GM21367 (cell line): ENCODE measurements at regions not wholly inside any gene's neighbourhood (a gene's known extent, or its start where the extent isn't known, plus 50 kb on each side); places are given as distances from the start of the nearest gene placed in this dataset.

Experiments used
- ATAC-seq: cut with Tn5 transposase; IDR thresholded peaks from one replicate; pipeline ENCODE4 v1.9.1; 2021; ENCODE audit not compliant: unreplicated experiment

DNA sequence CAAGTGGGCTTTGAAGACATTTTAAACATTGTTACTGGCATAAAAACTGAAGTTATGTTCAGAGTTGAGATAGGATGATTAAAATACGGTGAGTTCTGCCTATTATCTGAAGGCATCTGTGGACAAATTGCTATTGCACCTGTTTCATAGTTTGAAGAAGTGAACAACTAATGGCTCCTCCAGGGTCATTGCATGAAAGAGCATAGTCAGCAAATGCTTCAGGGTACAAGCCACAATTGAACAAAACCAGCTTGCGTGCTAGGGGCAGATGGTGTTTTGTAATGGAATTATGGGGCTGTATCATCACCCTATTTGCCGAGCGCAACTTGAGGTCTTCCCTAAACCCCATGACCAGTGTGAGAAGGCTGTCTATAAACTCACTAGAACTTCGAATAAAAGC lies 369.1 kb downstream of the MTRR start:
- no peak for ATAC-seq

DNA sequence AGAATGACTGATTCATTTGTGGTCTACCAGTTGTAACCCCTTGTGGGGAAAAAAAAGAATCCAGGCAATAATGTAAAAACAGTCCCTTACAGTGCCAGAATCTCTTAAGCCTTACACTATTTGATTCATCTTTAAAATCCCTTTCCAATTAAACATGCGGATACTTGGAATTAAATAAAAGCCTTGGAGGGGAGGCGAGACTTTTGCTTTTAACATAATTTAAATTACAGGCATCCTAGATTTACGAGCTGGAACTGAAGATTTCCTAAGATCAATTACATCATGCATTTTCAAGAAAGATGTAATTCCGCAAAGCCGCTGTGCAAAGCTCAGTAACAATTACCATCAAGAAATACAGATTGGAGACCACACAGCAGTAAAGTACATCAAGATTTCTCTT lies 370.2 kb downstream of the MTRR start:
- no peak for ATAC-seq

DNA sequence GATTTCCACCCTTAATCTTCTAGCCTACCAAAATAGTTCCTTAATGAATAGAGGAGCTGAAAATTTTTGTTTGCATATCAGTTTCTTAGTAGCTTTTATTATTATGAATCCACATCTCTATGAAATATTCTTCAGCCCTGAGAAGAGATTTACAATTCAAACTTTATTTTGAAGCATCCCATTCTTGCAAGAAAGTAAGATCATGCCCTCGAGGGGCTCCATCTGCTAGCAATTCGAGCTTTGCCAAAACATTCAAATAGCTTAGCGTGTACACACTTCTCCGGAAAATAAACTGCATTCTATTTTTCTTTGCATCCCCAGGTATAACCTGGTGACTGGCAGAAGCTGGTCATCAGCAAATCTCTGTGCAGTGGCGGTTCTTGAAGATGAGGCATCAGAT lies 370.7 kb downstream of the MTRR start:
- no peak for ATAC-seq

DNA sequence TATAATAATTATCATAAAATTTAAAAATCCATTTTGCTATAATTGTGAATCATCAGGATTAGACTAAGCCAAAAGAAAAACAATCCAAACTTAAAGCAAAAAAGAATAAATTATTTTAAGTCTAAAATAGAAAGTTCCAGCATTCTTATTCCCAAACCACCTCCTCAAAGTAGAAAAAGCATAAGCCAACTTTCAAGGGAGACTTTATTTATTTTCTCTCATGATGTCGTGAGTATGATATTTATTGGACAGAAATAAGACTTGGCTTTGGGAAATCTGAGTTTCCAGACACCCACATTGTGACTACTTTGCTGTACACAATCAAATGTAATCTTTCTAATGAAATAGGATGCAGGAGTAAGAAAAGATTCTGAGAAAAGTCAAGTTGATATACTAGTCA lies 372.1 kb downstream of the MTRR start:
- no peak for ATAC-seq

DNA sequence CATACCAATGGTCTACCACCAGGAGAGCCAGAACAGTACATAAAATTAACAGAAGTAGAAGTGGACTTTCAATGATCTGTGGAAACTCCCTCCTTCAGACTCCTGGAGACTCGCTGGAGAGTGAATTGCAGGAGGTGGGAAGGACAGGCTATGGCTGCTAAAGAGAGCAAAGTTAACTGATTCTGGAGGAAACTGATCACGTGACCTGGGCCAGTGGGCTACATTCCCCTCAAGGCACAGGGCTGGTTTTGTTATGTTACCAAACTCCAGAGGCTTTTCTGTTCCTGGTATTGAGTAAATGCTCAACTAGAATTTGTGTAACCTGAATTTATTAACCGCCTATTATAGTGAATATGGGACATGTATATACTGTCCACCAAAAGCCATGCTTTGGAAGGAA lies 372.6 kb downstream of the MTRR start:
- ATAC-seq: no peak

DNA sequence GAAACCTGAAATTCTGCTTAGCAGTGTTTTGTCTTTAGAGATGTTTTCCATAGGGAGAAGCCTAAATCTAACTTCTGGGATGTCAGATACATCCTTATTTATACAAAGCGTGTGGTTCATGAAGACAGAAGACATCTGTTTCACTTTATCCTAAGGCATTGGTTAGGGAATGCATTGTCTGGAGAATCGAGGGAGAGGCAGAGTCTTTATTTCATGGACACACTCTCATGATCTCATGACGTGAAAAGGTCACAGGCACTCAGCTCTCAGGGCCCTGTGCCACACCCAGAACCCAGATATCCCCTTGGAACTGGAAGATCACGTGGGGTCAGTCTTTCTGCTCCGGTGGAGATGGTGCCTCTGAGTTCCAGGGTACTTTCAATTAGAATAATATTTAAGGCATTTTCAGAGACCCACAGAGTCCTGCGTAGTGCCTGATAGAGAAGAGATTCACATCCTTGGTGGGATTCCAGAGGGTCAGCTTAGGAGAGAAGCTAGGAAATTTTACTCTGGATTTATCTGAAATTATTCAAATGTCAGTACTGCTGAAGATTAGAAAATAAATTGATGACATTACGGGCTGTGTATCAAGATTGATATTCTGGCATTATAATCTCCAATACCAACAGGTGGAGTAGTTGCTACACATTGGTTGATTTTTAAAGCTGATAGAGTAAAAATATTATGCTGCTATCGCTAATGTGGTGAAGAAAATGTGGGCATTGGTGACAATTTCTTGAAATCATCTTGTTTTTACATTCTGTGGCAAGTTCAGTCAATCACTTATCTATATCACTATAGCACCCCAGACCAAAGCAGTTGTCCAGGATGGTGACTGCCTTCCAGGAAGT lies 378.3 kb downstream of the MTRR start:
- no peak for ATAC-seq

DNA sequence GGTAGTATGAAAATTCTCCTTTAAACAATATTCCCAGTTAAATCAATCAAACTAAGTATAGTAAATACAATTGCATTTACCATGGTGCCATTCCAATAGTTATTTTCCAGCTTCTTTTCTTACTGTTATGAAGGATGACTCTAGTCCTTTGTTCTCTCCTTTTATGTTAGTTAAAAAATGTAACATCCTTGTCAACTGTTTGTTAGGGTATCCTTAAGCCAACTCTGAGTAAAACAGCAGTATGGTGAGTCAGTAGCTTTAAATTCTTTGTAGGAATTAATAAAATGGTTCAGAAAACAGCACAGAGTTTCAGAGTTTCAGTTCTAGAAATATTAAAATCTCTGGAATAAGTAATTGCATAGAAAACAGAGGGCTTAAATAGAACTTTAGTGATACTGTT lies 384.4 kb downstream of the MTRR start:
- no peak for ATAC-seq

DNA sequence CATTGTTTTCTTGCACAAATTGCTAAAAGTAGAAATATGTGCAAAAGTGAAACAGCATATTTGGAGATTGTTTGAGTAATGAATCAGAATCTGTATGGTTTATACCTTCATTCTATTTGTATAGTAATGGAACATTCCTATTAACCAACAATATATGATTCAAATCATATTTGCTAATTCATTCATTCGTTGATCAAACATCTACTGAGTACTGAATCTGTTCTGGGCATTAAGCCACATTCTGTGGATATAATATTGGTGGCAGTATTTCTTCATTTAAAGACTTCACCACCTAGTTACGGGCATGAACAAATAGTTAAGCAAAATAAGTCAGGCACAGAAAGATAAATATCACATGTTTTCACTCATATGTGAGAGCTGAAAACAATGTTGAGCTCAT lies 385.7 kb downstream of the MTRR start:
- no peak for ATAC-seq

DNA sequence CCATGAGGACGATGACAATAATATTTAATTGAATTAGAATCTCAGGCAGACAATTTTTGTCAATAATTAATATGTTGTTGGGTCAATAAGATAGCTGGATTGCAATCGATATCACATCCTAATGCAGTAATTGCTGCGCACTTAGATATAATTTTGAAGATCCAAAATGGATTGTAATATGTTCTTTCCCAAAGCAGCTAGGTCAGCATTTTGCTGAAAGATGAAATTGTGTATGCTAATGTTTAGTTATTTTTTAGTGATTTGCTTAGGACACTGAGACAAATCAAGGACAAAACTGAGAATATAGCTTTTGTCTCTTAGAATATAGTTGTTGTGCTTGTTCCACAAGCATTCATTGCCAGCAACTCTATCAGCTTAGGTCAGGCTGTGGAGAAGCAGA lies 389.9 kb downstream of the MTRR start:
- no peak for ATAC-seq

DNA sequence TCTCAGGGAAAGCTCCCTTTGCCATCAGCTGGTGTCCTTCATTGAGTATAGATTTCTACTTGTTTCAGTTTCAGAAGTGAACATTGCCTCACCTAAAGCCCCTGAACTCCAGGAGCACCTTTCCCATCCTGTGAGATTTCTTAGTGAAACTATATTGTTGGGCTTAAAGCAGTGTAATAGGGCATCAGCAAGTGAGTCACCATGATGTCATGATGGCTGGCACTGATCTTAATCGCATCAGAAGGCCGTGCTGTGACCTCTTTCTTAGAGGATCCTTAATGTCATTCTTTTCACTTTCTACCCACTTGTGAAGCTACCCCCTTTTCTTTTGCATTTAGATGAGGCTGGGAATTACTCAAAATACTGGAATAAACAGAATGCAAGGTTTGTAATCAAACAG lies 401.3 kb downstream of the MTRR start:
- no peak for ATAC-seq

DNA sequence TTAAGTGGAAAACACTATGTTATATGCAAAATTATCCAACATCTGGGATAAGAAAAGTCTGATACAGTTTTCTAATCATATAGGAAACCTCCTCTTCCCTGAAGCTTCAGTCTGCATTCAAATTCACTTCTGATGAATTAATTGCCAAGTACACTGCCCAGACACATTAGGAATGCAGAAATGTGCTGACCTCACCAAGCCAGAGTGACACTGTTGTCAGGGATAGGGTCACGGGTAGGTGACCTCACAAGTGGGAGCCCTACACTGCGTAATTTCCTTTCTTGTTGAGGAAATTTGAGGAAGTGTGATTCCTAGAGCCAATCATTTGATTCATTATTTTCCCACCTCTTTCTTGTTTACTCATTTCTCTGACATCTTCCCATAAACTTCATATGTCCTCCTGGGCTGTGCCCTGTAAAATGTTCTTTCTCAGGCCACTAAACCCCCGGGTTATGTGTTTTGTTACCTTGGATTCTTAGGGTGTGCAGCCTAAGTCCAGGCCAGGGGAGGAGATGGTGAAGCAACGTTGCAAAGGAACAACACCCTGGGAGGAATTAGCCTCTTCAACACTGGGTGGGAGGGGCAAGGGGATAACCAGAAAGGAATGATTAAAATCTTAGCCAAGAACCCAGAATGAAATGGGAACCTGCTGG lies 411.9 kb downstream of the MTRR start:
- ATAC-seq: no peak

DNA sequence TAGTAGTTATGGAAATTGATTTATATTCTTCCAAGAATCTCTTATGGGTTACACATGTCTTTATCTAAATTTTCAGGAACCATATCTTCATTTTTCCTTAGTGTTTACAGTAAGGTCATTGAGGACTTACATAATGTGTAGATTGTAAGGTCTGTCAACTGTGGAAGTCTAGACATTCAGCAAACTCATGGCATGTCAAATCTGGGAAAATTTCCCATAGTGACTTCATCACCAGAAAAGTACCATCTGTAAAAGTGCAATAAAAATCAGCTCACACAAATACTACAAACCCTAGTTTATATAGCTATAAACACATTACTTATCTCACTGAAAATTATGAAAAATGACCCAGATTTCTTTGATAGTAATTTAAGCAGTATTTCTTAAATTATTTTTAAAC lies 419.4 kb downstream of the MTRR start:
- no peak for ATAC-seq

DNA sequence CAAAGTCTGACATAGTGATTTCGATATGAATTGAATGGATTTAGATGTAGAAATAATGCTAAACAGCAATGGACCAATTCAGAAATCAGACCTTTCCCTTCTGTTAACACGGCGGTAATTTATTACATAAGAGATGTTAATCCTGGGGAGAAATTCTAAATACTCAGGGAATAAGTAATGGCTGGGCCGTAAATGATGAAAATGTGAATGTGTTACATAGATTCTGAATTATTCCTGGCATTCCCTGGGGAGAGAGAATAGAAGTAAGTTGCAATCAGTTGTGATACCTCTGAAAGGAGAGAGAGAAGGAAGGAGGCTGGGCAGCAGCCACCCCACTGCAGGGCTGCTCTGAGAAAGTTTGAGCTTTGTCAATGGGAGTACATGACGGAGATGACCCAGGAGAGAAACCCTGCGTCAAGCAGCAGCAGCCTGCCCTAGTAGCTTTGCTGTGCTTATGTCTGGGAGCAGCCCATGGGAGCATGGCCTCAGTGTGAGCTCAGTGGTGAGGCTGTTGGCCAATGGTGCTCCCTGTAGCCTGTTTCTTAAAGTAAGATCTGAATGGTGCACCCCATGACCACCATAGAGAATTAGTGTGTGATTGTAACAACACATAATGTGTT lies 420.1 kb downstream of the MTRR start:
- ATAC-seq: no peak

DNA sequence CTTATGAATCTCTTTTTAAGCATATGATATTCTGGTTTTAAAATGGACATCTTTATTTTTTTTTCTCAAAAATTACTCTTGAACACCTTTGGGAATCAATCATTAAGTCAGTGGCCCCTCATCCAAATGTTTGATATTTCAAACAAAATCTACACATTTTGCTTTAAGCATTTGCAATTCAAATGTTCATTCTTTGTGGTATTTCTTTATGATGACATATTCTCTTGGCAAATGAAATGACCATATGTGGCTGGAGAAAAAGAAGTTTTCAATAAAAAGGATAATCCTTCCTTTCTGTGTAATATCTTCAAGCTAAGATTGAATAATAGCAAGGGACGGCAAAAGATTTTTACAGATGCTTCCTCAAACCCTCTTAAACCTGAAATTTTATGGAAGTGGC lies 420.8 kb downstream of the MTRR start:
- ATAC-seq: no peak

DNA sequence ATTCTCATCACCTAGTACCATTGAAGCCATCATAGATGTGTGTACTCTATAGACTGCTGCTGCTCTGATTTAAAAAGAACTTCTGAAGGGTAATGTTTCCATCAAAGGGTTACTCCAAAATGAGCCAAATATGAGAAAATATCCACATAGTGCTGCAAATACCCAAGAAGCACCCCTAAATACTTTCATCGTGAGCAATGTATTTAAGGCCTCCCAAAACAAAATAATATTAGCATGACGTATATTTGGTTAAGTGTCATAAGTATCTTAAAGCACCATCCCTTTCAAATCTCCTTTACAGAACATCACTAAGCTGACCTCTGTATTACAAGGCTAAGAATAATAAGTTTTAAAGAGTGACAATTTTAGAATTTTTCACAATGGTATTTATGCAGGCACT lies 421.8 kb downstream of the MTRR start:
- ATAC-seq: no peak

DNA sequence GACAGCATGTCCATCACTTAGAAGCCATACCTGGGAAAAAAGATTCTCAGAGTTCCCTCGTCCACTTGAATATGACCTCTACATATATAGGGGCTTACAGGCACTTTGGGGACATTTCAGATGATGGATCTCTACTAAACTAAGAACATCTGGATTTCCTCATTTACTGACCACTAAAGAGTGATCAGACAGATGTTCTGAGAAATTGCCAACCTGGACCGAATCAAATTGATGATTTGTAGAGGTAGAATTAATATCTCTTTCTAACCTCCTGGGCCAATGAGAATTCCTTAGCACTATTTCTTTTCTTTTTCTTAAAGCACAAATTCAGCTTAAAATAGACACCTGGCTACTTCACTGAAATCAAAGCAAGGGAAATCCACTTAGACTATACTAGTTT lies 422.7 kb downstream of the MTRR start:
- ATAC-seq: no peak

DNA sequence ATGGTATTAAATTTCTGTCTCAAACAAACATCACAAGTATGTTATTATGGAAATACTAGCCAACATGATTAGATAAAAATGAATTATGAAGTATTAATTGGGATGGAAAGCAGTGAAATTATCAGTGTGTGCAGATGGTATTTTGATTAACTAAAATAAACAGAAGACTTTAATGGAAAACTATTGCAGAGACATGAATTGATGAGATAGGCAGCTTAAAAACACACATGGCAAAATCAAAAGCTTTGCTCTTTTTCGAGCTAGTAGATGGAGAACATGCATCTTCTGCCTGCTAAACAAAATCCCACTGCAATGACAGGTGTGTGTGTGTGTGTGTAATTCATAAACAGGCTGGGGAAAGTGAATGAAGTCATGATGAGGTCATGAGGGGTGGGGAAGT lies 426.2 kb downstream of the MTRR start:
- ATAC-seq: no peak

DNA sequence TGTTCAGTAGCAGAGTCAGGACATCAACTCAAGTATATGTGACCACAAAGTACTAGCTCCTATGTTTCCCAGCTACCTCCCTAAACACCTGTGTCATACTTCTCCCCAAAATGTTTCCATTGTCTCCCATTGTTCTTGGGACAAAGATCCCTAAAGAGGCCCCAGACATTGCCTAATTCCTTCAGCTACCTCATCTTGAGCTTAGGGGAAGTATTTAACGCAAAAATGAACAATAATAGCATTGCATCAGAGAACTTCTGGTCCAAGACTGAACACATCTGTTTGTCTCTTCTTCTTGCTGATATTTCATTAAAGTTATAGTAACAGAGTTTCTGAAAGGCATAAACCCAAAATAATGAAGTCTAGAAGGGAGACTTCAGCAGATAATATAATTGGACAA lies 430.8 kb downstream of the MTRR start:
- ATAC-seq: no peak

DNA sequence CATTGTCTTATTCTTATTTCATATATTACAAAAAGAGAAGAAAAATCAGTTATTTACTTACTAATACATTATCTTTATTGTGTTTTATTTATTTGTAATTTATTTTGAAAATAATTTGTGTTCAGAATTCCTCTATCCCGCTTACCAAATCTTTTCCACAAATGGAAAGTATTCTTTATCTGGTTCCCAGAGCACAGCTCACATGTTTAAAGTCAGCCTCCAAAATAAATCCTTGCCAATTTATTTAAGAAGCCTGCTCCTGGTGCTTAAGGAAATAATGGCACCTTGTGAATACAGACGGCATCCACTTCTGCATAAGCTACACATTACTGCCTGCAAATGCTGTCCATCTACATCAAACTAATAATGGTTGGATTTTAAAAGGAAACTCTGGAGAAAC lies 435.4 kb downstream of the MTRR start:
- no peak for ATAC-seq

DNA sequence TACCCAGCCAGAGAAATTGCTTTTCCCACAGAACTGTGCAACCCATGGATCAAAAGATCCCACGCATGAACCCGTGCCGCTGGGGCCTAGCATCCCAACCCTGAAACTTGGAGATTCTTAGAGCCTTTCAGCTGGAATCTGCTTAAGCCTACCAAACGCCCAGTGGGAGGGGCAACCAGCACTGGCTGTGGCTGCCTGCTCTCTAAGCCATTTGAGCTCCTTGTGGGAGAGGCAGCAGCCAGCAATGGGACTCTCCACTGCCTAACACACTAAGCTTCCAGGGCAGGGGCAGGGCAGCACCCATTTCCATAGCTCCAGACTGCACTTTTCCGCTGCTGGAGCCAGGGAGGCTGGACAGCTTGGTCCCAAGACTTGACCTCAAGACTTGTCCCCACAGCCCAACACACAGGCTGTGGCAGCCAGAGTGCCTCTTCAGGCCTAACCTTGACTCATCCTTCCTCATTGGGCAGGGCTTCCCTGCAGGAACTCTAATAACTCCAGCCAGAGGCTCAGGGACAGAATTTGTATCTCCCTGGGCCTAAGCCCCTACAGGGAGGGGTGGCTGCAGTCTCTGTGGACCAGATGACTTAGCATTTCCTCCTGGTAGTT lies 437.4 kb downstream of the MTRR start:
- no peak for ATAC-seq

DNA sequence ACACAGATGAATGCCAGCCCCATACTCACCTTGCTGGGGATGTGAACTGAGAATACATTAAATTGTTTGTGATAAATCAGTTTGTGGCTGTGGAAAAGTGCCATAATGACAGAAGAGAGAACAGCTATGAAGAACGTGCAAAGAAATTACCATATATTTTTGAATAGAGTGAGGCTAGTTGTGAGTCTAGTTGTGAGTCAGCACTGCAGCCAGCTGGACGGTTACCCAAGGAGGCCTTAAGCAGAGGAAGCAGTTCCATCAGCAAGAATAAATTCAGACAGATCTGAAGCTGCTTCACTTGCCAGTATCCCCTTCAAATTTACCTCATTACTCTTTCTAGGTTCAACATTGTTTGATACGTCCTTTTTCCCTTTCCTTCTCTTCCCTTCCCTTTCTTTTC lies 446.0 kb downstream of the MTRR start:
- ATAC-seq: no peak
